ENCODE measurements at regions not wholly inside any gene's neighbourhood (a gene's known extent, or its start where the extent isn't known, plus 50 kb on each side); places are given as distances from the start of the nearest gene placed in this dataset.

DNA sequence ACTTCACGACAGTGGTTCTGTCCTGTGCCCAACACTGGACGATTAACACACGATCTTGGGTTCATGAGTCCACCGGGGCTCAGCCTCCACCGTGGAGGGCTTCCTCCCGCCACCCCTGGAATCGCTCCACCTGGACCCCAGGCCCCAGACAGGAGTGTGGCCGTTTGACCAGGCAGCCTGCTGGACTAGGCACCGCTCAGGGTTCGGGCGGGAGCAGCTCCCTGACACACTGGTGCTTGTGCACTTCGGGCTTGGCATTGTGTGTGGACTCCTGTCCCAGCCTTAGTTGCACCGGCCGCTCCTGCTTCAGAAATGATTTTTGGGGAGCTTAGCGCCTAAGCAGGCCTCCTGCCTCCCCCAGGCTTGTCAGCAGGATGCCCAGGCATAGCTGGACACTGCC, 617.4 kb upstream of the SALL3 start:
- ChIA-PET POLR2A (interaction anchor here (0.7 kb wide), 1 partner anchor 397 kb away, joined by 3 read pairs; no protein-coding TSS in a partner anchor), CTCF (no interaction called here)
- H3K4me1 Mint-ChIP-seq (ENCODE audit: insufficient read depth, unreplicated experiment) = no peaks in the 10 kb centered on the region
- no peak for TF ChIP-seq CTCF (IDR thresholded peaks at IDR 0.05; ENCODE audit: unreplicated experiment)
- H3K9me3 Mint-ChIP-seq (ENCODE audit: unreplicated experiment) = peaks cover 18% of the 10 kb centered on the region
- intact Hi-C loops (cut with micrococcal nuclease) = no loop called here
- H3K36me3 Mint-ChIP-seq (ENCODE audit: insufficient read depth, unreplicated experiment) = no peaks in the 10 kb centered on the region
- no peak overlapping the region for H3K27ac Mint-ChIP-seq (ENCODE audit: low read depth, unreplicated experiment)
- H3K27me3 Mint-ChIP-seq (ENCODE audit: insufficient read depth, unreplicated experiment) = no peaks in the 10 kb centered on the region
- no TSS peak for BruUV-seq (replicated peaks)
- H3K4me3 Mint-ChIP-seq (ENCODE audit: unreplicated experiment) = no peak overlapping the region
- no peak for DNase-seq (ENCODE audit: unreplicated experiment)

- Mint-ChIP-seq H3K36me3 (ENCODE audit: insufficient read depth, unreplicated experiment) (no peaks in the 10 kb centered on the region), H3K27ac (ENCODE audit: low read depth, unreplicated experiment) (no peak overlapping the region), H3K4me1 (ENCODE audit: insufficient read depth, unreplicated experiment) (no peaks in the 10 kb centered on the region), H3K9me3 (ENCODE audit: unreplicated experiment) (peaks cover 25% of the 10 kb centered on the region), H3K27me3 (ENCODE audit: insufficient read depth, unreplicated experiment) (no peaks in the 10 kb centered on the region), H3K4me3 (ENCODE audit: unreplicated experiment) (no peak overlapping the region)
- intact Hi-C loops (cut with micrococcal nuclease) = no loop called here
- no peak for TF ChIP-seq CTCF (IDR thresholded peaks at IDR 0.05; ENCODE audit: unreplicated experiment)
- BruUV-seq (replicated peaks) = no TSS peak
- POLR2A ChIA-PET = no interaction called here
- CTCF ChIA-PET = no interaction called here
- no peak for DNase-seq (ENCODE audit: unreplicated experiment)
These were observed 615.8 kb upstream of the SALL3 start for GRCh38 chr18:78363556-78364387.

DNA sequence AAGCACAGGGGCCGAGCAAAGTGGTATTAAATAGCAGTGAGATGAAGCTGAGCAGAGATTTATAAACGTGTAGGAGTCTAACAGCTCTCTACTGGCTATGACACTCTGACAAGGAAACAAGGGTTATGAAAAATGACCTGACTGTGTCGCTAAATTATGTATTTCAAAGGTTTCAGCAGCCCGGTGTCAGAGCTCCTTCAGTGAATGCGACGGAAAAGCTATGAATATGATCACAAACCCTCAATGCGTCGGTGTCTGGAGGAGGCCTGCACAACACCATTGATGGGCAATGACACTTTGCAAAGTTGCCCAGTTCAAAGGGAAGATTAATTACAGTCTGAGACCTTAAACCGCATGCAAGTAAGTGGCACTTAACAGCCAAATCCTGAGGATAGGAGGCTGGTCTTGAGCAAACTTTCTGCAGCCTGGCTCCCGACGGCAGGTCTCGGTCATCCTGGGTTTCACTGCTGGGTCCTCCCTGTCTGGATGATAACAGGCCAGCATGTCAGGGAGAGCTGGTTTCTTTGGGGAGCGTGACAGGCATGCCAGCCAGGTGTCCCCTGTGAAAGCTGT, 615.1 kb upstream of the SALL3 start:
- POLR2A ChIA-PET = no interaction called here
- no TSS peak for BruUV-seq (replicated peaks)
- Mint-ChIP-seq H3K27me3 (ENCODE audit: insufficient read depth, unreplicated experiment) (no peaks in the 10 kb centered on the region), H3K27ac (ENCODE audit: low read depth, unreplicated experiment) (no peak overlapping the region), H3K9me3 (ENCODE audit: unreplicated experiment) (peaks cover 25% of the 10 kb centered on the region), H3K4me3 (ENCODE audit: unreplicated experiment) (no peak overlapping the region), H3K36me3 (ENCODE audit: insufficient read depth, unreplicated experiment) (no peaks in the 10 kb centered on the region), H3K4me1 (ENCODE audit: insufficient read depth, unreplicated experiment) (no peaks in the 10 kb centered on the region)
- intact Hi-C loops (cut with micrococcal nuclease) = no loop called here
- TF ChIP-seq CTCF (IDR thresholded peaks at IDR 0.05; ENCODE audit: unreplicated experiment) = no peak
- no peak for DNase-seq (ENCODE audit: unreplicated experiment)
- CTCF ChIA-PET = no interaction called here

DNA sequence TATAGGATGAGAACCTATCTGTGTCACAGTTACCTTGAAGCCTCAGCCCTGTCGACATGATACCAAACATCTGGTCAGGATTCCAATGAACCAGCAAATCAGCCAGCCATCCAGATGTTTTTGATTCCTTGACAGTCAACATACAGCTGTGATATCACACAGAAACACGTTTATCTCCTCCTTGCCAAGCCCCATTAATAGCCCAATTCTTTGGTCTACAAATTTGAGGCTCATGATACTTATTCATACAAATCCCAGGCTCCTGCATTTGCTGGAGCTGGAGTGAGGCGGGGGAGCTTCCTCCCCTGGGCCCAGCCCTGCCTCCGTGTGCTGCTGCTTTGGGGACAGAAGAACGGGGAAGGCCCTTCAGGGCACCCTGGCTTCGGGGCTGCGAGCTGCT, 611.6 kb upstream of the SALL3 start:
- no peak for TF ChIP-seq CTCF (IDR thresholded peaks at IDR 0.05; ENCODE audit: unreplicated experiment)
- POLR2A ChIA-PET = interaction anchor here (0.7 kb wide), 1 partner anchor 10 kb away, joined by 3 read pairs; no protein-coding TSS in a partner anchor
- Mint-ChIP-seq H3K27me3 (ENCODE audit: insufficient read depth, unreplicated experiment) (no peaks in the 10 kb centered on the region), H3K4me1 (ENCODE audit: insufficient read depth, unreplicated experiment) (no peaks in the 10 kb centered on the region), H3K36me3 (ENCODE audit: insufficient read depth, unreplicated experiment) (no peaks in the 10 kb centered on the region), H3K9me3 (ENCODE audit: unreplicated experiment) (peaks cover 14% of the 10 kb centered on the region), H3K27ac (ENCODE audit: low read depth, unreplicated experiment) (no peak overlapping the region), H3K4me3 (ENCODE audit: unreplicated experiment) (no peak overlapping the region)
- BruUV-seq (replicated peaks) = no TSS peak
- intact Hi-C loops (cut with micrococcal nuclease) = no loop called here
- CTCF ChIA-PET = interaction anchor here (0.5 kb wide), 1 partner anchor 1565 kb away, joined by 3 read pairs; no protein-coding TSS in a partner anchor
- DNase-seq (ENCODE audit: unreplicated experiment) = no peak

Measured in MCF 10A (cell line).